Colonic mucosa (tissue), 4 donors: ENCODE measurements at regions not wholly inside any gene's neighbourhood (a gene's known extent, or its start where the extent isn't known, plus 50 kb on each side); places are given as distances from the start of the nearest gene placed in this dataset.

Source experiments
- DNase-seq: peaks from one replicate; pipeline ENCODE4 v3.0.0-alpha.2; 2020
- H3K27ac ChIP-seq: fragments of 200-600 bp; one replicate; pipeline ENCODE4 v1.8.0; 2021
- H3K27me3 ChIP-seq: fragments of 200-600 bp; one replicate; pipeline ENCODE4 v1.8.0; 2021
- H3K36me3 ChIP-seq: fragments of 200-600 bp; one replicate; pipeline ENCODE4 v1.8.0; 2021
- H3K4me1 ChIP-seq: fragments of 200-600 bp; one replicate; pipeline ENCODE4 v1.8.0; 2021; ENCODE audit warnings: mild to moderate bottlenecking
- H3K4me3 ChIP-seq: fragments of 200-600 bp; one replicate; pipeline ENCODE4 v1.8.0; 2021
- H3K9ac ChIP-seq, 2 donors: one replicate each; pipeline ENCODE4 v1.7.0; 2013; ENCODE audit warnings: control low read depth in 2 of 2, low read depth in 2 of 2, low read length in 2 of 2
- H3K9me3 ChIP-seq: fragments of 200-600 bp; one replicate; pipeline ENCODE4 v1.8.0; 2021
- CTCF ChIP-seq: fragments of 200-600 bp; IDR thresholded peaks from one replicate; pipeline ENCODE4 v1.8.0; 2022; ENCODE audit warnings: antibody characterized with exemption, mild to moderate bottlenecking
- intact Hi-C: fragments of 100-400 bp; cut with DNase I; formaldehyde crosslinking; loops from one replicate; pipeline ENCODE4 v1.14.1; 2022
- donor health status: healthy.
- donor health status: DM: no; HTN: no; CAD: no.
- donor health status: DM: no; HTN: no; CAD: no.

GRCh38 chr7:119415682-119416081 is 857.3 kb upstream of the KCND2 start:
- no peaks in the 10 kb centered on the region for H3K27me3 ChIP-seq
- no peak for TF ChIP-seq CTCF
- H3K4me1 ChIP-seq, result no peaks in the 10 kb centered on the region
- no peaks in the 10 kb centered on the region for H3K36me3 ChIP-seq
- no peaks in the 10 kb centered on the region for H3K9me3 ChIP-seq
- no peak overlapping the region for H3K9ac ChIP-seq
- no peak overlapping the region for H3K27ac ChIP-seq
- H3K4me3 ChIP-seq, result no peak overlapping the region
- intact Hi-C loops, result no loop called here
- no peak for DNase-seq

GRCh38 chr7:119421657-119422056 is 851.3 kb upstream of the KCND2 start:
- no peak overlapping the region for H3K27ac ChIP-seq
- H3K9me3 ChIP-seq, result no peaks in the 10 kb centered on the region
- no peak overlapping the region for H3K4me3 ChIP-seq
- DNase-seq, result no peak
- no peaks in the 10 kb centered on the region for H3K4me1 ChIP-seq
- no peak overlapping the region for H3K9ac ChIP-seq
- no peak for TF ChIP-seq CTCF
- H3K36me3 ChIP-seq, result no peaks in the 10 kb centered on the region
- H3K27me3 ChIP-seq, result no peaks in the 10 kb centered on the region
- intact Hi-C loops, result no loop called here

- Histone ChIP-seq H3K4me1 (no peaks in the 10 kb centered on the region), H3K9ac (no peak overlapping the region), H3K4me3 (no peak overlapping the region), H3K27ac (no peak overlapping the region), H3K27me3 (no peaks in the 10 kb centered on the region), H3K36me3 (no peaks in the 10 kb centered on the region), H3K9me3 (no peaks in the 10 kb centered on the region)
- intact Hi-C loops, result no loop called here
- no peak for TF ChIP-seq CTCF
- DNase-seq, result no peak
Observed at GRCh38 chr7:119436882-119437281, 836.1 kb upstream of the KCND2 start.

- no peak for TF ChIP-seq CTCF
- Histone ChIP-seq H3K36me3 (no peaks in the 10 kb centered on the region), H3K27me3 (no peaks in the 10 kb centered on the region), H3K27ac (no peak overlapping the region), H3K4me1 (no peaks in the 10 kb centered on the region), H3K9ac (no peak overlapping the region), H3K4me3 (no peak overlapping the region), H3K9me3 (no peaks in the 10 kb centered on the region)
- intact Hi-C loops, result no loop called here
- no peak for DNase-seq
Observed at GRCh38 chr7:119438315-119438714, 834.7 kb upstream of the KCND2 start.

- DNase-seq, result no peak
- Histone ChIP-seq H3K4me1 (no peaks in the 10 kb centered on the region), H3K9ac (no peak overlapping the region), H3K4me3 (no peak overlapping the region), H3K27me3 (no peaks in the 10 kb centered on the region), H3K9me3 (no peaks in the 10 kb centered on the region), H3K36me3 (no peaks in the 10 kb centered on the region), H3K27ac (no peak overlapping the region)
- intact Hi-C loops, result no loop called here
- no peak for TF ChIP-seq CTCF
Observed at GRCh38 chr7:119439192-119439591, 833.8 kb upstream of the KCND2 start.

GRCh38 chr7:119452401-119452800 is 820.6 kb upstream of the KCND2 start:
- intact Hi-C loops, result no loop called here
- no peak for DNase-seq

More at GRCh38 chr7:119452401-119452800, 820.6 kb upstream of the KCND2 start:
- Histone ChIP-seq H3K27me3 (no peaks in the 10 kb centered on the region), H3K27ac (no peak overlapping the region), H3K36me3 (no peaks in the 10 kb centered on the region), H3K4me3 (no peak overlapping the region), H3K9me3 (no peaks in the 10 kb centered on the region), H3K4me1 (no peaks in the 10 kb centered on the region), H3K9ac (no peak overlapping the region)
- no peak for TF ChIP-seq CTCF
